ENCODE measurements at regions not wholly inside any gene's neighbourhood (a gene's known extent, or its start where the extent isn't known, plus 50 kb on each side); places are given as distances from the start of the nearest gene placed in this dataset.

GRCh38 chr18:47490882-47491281, 239.4 kb upstream of the SKOR2 start:
- H3K27ac ChIP-seq: no peak overlapping the region
- no peak for ATAC-seq
- H3K9me3 ChIP-seq: no peaks in the 10 kb centered on the region
- no peak for DNase-seq
- no peak overlapping the region for H3K4me3 ChIP-seq
- TF ChIP-seq POLR2A (IDR thresholded peaks at IDR 0.05): no peak
- TF ChIP-seq, protein P1, sequence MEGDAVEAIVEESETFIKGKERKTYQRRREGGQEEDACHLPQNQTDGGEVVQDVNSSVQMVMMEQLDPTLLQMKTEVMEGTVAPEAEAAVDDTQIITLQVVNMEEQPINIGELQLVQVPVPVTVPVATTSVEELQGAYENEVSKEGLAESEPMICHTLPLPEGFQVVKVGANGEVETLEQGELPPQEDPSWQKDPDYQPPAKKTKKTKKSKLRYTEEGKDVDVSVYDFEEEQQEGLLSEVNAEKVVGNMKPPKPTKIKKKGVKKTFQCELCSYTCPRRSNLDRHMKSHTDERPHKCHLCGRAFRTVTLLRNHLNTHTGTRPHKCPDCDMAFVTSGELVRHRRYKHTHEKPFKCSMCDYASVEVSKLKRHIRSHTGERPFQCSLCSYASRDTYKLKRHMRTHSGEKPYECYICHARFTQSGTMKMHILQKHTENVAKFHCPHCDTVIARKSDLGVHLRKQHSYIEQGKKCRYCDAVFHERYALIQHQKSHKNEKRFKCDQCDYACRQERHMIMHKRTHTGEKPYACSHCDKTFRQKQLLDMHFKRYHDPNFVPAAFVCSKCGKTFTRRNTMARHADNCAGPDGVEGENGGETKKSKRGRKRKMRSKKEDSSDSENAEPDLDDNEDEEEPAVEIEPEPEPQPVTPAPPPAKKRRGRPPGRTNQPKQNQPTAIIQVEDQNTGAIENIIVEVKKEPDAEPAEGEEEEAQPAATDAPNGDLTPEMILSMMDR (IDR thresholded peaks at IDR 0.05 in 4 of 5, conservative IDR thresholded peaks at IDR 0.05 in 1 of 5): no peak
- H3K27me3 ChIP-seq: no peaks in the 10 kb centered on the region
- H3K36me3 ChIP-seq: no peaks in the 10 kb centered on the region
- H3K4me1 ChIP-seq: no peaks in the 10 kb centered on the region
- intact Hi-C loops (cut with DNase I; ENCODE audit: low total_unique reads) (no loop called here), in situ Hi-C loops (cut with MboI; ENCODE audit: low sequenced_read_pairs in 4 of 4) (no loop called here)

GRCh38 chr18:47485221-47485797, 233.8 kb upstream of the SKOR2 start:
- Histone ChIP-seq H3K9me3 (no peaks in the 10 kb centered on the region), H3K27me3 (peaks cover 0 to 4% (median 3%) of the 10 kb centered on the region in 3 donors), H3K4me3 (no peak overlapping the region), H3K27ac (no peak overlapping the region), H3K4me1 (peaks cover 0 to 4% of the 10 kb centered on the region in 2 donors), H3K36me3 (no peaks in the 10 kb centered on the region)
- ATAC-seq: no peak
- intact Hi-C loops (cut with DNase I; ENCODE audit: low total_unique reads): no loop called here
- in situ Hi-C loops (cut with MboI; ENCODE audit: low sequenced_read_pairs in 4 of 4): no loop called here
- no peak for DNase-seq
- TF ChIP-seq, protein P1 (IDR thresholded peaks at IDR 0.05 in 4 of 5, conservative IDR thresholded peaks at IDR 0.05 in 1 of 5): no peak
- no peak for TF ChIP-seq POLR2A (IDR thresholded peaks at IDR 0.05)

DNA sequence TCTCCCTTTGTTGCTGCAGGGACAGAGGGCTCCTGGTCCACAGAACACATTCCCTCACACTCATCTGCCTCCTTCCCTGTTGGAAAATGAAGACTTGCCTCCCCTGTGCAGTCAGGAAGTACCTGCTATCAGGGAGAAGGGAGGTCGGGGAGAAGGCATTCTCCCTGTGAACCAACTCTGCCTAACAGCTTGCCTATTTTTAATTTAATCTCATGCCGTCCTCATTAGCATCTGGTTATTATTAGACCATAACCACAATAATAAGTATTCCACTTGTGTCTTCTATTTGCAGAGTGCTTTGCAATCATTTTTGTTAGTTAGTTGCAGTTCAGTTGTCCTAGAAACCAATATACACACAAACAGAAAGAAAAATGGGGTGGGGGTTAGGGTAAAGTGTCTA, 232.6 kb upstream of the SKOR2 start:
- peaks cover 0 to 4% (median 3%) of the 10 kb centered on the region in 3 donors for H3K27me3 ChIP-seq
- H3K27ac ChIP-seq: no peak overlapping the region
- H3K36me3 ChIP-seq: no peaks in the 10 kb centered on the region
- intact Hi-C loops (cut with DNase I; ENCODE audit: low total_unique reads) (no loop called here), in situ Hi-C loops (cut with MboI; ENCODE audit: low sequenced_read_pairs in 4 of 4) (no loop called here)
- no peak for DNase-seq
- no peak for ATAC-seq
- H3K9me3 ChIP-seq: no peaks in the 10 kb centered on the region
- no peak overlapping the region for H3K4me3 ChIP-seq
- H3K4me1 ChIP-seq: peaks cover 0 to 4% of the 10 kb centered on the region in 2 donors
- TF ChIP-seq, protein P1 (IDR thresholded peaks at IDR 0.05 in 4 of 5, conservative IDR thresholded peaks at IDR 0.05 in 1 of 5): no peak
- no peak for TF ChIP-seq POLR2A (IDR thresholded peaks at IDR 0.05)

- in situ Hi-C loops (cut with MboI; ENCODE audit: low sequenced_read_pairs in 4 of 4): no loop called here
- TF ChIP-seq POLR2A (IDR thresholded peaks at IDR 0.05): no peak
- TF ChIP-seq, protein P1 (IDR thresholded peaks at IDR 0.05 in 4 of 5, conservative IDR thresholded peaks at IDR 0.05 in 1 of 5): no peak
- no peak for ATAC-seq
These were observed 228.7 kb upstream of the SKOR2 start for GRCh38 chr18:47480166-47480565.

DNA sequence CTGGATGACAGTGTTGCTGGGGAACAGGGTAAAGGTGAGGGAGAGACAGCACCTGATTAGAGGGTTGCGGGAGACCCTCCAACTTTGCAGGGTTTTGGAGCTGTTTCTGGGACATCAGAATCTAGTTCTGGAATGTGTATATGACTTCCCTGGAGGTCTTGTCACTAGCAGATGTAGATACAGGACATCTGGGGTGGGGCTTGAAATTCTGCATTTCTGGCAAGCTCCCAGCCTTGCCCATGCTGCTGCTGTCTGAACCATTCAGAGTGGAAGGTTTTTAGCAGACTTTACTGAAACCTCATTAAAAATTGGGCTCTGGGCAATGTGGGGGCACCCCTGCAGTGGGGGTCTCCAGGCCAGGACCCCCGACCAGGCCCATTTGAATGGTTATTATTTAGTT, 220.3 kb upstream of the SKOR2 start:
- no peak for ATAC-seq
- no peak overlapping the region for H3K27ac ChIP-seq

More at GRCh38 chr18:47480166-47480565, 228.7 kb upstream of the SKOR2 start:
- no peak for DNase-seq
- no peak overlapping the region for H3K4me3 ChIP-seq
- no peaks in the 10 kb centered on the region for H3K36me3 ChIP-seq
- peaks cover 0 to 4% of the 10 kb centered on the region in 2 donors for H3K4me1 ChIP-seq
- no peaks in the 10 kb centered on the region for H3K9me3 ChIP-seq
- H3K27ac ChIP-seq: no peak overlapping the region
- intact Hi-C loops (cut with DNase I; ENCODE audit: low total_unique reads): no loop called here
- H3K27me3 ChIP-seq: peaks cover 0 to 4% (median 3%) of the 10 kb centered on the region in 3 donors

More for the DNA sequence above, 220.3 kb upstream of the SKOR2 start:
- intact Hi-C loops (cut with DNase I; ENCODE audit: low total_unique reads) (no loop called here), in situ Hi-C loops (cut with MboI; ENCODE audit: low sequenced_read_pairs in 4 of 4) (no loop called here)
- no peaks in the 10 kb centered on the region for H3K4me1 ChIP-seq
- TF ChIP-seq POLR2A (IDR thresholded peaks at IDR 0.05): no peak
- TF ChIP-seq, protein P1 (IDR thresholded peaks at IDR 0.05 in 4 of 5, conservative IDR thresholded peaks at IDR 0.05 in 1 of 5): no peak
- no peaks in the 10 kb centered on the region for H3K27me3 ChIP-seq
- DNase-seq: no peak
- H3K36me3 ChIP-seq: no peaks in the 10 kb centered on the region
- H3K9me3 ChIP-seq: no peaks in the 10 kb centered on the region
- H3K4me3 ChIP-seq: no peak overlapping the region

Measured in gastrocnemius medialis (tissue), 4 donors.